WI38 (cell line): ENCODE measurements at regions not wholly inside any gene's neighbourhood (a gene's known extent, or its start where the extent isn't known, plus 50 kb on each side); places are given as distances from the start of the nearest gene placed in this dataset.

ENCODE experiments used
- H3K4me3 ChIP-seq: 2 replicates; pipeline ENCODE4 v1.5.1; 2011; ENCODE audit warnings: low read depth, mild to moderate bottlenecking, control low read depth, low read length
- TF ChIP-seq, protein P1 (sequence below): IDR thresholded peaks from 2 replicates; pipeline ENCODE4 v1.5.1; 2012; ENCODE audit warnings: low read depth, mild to moderate bottlenecking, control low read depth, low read length

DNA sequence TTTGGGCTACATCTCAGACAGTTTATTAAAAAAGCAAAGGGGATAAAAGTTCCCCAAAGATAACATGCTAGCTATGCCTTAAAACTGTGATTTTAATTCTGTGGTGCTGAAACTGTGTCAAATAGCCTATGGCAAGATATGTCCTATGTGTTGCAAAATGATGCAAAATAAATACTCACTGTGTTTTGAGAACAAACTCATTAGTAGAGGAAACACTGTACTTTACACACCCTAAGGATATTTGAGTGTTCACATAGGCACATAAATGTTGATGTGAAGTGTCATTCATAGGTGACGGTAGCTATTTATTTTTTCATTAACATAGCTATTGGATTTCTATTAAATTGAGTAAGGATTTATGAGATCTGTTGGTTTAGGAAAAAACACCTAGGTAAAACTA is 351.9 kb downstream of the FAT4 start:
- H3K4me3 ChIP-seq, result no peak overlapping the region
- TF ChIP-seq, protein P1, sequence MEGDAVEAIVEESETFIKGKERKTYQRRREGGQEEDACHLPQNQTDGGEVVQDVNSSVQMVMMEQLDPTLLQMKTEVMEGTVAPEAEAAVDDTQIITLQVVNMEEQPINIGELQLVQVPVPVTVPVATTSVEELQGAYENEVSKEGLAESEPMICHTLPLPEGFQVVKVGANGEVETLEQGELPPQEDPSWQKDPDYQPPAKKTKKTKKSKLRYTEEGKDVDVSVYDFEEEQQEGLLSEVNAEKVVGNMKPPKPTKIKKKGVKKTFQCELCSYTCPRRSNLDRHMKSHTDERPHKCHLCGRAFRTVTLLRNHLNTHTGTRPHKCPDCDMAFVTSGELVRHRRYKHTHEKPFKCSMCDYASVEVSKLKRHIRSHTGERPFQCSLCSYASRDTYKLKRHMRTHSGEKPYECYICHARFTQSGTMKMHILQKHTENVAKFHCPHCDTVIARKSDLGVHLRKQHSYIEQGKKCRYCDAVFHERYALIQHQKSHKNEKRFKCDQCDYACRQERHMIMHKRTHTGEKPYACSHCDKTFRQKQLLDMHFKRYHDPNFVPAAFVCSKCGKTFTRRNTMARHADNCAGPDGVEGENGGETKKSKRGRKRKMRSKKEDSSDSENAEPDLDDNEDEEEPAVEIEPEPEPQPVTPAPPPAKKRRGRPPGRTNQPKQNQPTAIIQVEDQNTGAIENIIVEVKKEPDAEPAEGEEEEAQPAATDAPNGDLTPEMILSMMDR, result no peak

- no peak overlapping the region for H3K4me3 ChIP-seq
- TF ChIP-seq, protein P1, result no peak
Measured at GRCh38 chr4:125676156-125676555, 361.4 kb downstream of the FAT4 start.

GRCh38 chr4:125676583-125676982 is 361.8 kb downstream of the FAT4 start:
- TF ChIP-seq, protein P1, result no peak
- H3K4me3 ChIP-seq, result no peak overlapping the region

- TF ChIP-seq, protein P1, result no peak
- no peak overlapping the region for H3K4me3 ChIP-seq
Measured at GRCh38 chr4:125677665-125678307, 363.0 kb downstream of the FAT4 start.

DNA sequence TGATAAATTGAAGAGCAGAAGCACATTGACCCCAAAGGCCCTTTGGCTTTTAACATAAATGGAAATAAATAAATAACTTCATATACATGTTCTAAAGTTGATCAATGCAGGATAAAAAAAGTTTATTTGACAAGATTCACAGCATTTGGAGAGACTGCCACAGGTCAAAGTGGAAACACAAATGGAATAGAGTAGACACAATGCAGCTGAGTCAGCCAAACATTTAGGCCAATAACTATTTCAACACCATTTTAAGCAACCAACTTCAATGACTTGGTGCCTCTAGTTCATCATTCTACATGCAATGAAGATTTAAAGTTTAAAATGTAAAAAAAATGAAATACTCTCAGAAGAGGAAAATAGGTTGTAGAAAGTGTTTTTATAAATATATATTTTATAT is 365.2 kb downstream of the FAT4 start:
- H3K4me3 ChIP-seq, result no peak overlapping the region
- TF ChIP-seq, protein P1, result no peak

DNA sequence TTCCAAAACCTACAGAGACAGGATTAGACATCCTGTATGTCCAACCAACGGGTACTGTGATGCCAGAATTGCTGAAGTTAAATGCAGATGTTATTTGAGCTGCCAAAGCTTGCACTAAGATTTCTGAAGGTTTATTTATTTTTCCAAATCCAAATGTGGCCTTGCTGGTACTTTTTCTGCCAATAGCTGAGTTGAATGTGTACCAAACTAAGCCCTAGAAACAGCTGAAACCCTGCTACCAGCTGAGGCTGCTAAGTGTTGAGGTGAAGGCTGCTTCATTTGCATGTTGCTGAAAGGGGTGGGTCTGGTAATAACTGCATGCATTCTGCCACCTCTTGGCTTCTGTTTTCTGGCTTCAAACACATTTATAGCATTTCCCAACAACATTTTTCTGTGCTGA is 366.5 kb downstream of the FAT4 start:
- TF ChIP-seq, protein P1, result no peak
- H3K4me3 ChIP-seq, result no peak overlapping the region

GRCh38 chr4:125682730-125683129 is 368.0 kb downstream of the FAT4 start:
- TF ChIP-seq, protein P1, result no peak

More at GRCh38 chr4:125682730-125683129, 368.0 kb downstream of the FAT4 start:
- no peak overlapping the region for H3K4me3 ChIP-seq
